ENCODE measurements at regions not wholly inside any gene's neighbourhood (a gene's known extent, or its start where the extent isn't known, plus 50 kb on each side); places are given as distances from the start of the nearest gene placed in this dataset.

- no peaks in the 10 kb centered on the region for H3K27me3 Mint-ChIP-seq (ENCODE audit: low read depth, unreplicated experiment)
- DNase-seq (ENCODE audit: low read depth) (no peak), FAIRE-seq (no peak)
- H3K4me3 Mint-ChIP-seq (ENCODE audit: unreplicated experiment): no peak overlapping the region
- Histone ChIP-seq H3K4me2 (ENCODE audit: low read length) (no peak overlapping the region), H3K4me3 (ENCODE audit: insufficient read depth, low read depth, low read length) (no peak overlapping the region), H3K27me3 (ENCODE audit: insufficient read depth, low read length) (no peaks in the 10 kb centered on the region), H3K79me2 (ENCODE audit: insufficient read depth, low read length) (no peaks in the 10 kb centered on the region), H2AFZ (ENCODE audit: low read depth, low read length) (no peak overlapping the region), H3K36me3 (ENCODE audit: insufficient read depth, low read length) (no peaks in the 10 kb centered on the region), H3K9me3 (ENCODE audit: insufficient read depth, low read depth, low read length) (peaks cover 3% of the 10 kb centered on the region), H3K4me1 (ENCODE audit: insufficient read depth, low read length) (no peaks in the 10 kb centered on the region), H3K9ac (ENCODE audit: low read length) (no peak overlapping the region), H3K27ac (ENCODE audit: low read depth, low read length) (no peak overlapping the region), H4K20me1 (ENCODE audit: insufficient read depth, low read length) (no peaks in the 10 kb centered on the region)
- H3K4me1 Mint-ChIP-seq (ENCODE audit: low read depth, unreplicated experiment): no peaks in the 10 kb centered on the region
- H3K36me3 Mint-ChIP-seq (ENCODE audit: low read depth, unreplicated experiment): no peaks in the 10 kb centered on the region
- TF ChIP-seq, protein P1, sequence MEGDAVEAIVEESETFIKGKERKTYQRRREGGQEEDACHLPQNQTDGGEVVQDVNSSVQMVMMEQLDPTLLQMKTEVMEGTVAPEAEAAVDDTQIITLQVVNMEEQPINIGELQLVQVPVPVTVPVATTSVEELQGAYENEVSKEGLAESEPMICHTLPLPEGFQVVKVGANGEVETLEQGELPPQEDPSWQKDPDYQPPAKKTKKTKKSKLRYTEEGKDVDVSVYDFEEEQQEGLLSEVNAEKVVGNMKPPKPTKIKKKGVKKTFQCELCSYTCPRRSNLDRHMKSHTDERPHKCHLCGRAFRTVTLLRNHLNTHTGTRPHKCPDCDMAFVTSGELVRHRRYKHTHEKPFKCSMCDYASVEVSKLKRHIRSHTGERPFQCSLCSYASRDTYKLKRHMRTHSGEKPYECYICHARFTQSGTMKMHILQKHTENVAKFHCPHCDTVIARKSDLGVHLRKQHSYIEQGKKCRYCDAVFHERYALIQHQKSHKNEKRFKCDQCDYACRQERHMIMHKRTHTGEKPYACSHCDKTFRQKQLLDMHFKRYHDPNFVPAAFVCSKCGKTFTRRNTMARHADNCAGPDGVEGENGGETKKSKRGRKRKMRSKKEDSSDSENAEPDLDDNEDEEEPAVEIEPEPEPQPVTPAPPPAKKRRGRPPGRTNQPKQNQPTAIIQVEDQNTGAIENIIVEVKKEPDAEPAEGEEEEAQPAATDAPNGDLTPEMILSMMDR (IDR thresholded peaks at IDR 0.05; ENCODE audit: insufficient read depth, low read depth, low read length): no peak
- TF ChIP-seq EZH2 (IDR thresholded peaks at IDR 0.05; ENCODE audit: insufficient read depth, low read length): no peak
- no peaks in the 10 kb centered on the region for H3K9me3 Mint-ChIP-seq (ENCODE audit: unreplicated experiment)
- H3K27ac Mint-ChIP-seq (ENCODE audit: unreplicated experiment): no peak overlapping the region
Measured at GRCh38 chr5:114780290-114780689, 389.4 kb downstream of the TRIM36 start.

DNA sequence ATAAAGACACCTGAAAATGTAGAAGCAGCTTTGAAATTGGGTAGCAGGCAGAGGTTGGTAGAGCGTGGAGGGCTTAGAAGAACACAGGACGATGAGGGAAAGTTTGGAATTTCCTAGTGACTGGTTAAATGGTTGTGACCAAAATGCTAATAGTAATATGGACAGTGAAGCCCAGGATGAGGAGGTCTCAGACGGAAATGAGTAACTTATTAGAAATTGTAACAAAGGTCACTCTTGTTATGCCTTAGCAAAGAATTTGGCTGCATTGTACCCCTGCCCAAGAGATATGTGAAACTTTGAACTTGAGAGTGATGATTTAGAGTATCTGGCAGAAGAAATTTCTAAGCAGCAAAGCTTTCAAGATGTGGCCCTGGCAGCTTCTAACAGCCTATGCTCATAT, 382.5 kb downstream of the KCNN2 start:
- Histone ChIP-seq H2AFZ (ENCODE audit: low read depth, low read length) (no peak overlapping the region), H3K27ac (ENCODE audit: low read depth, low read length) (no peak overlapping the region), H3K4me2 (ENCODE audit: low read length) (no peak overlapping the region), H4K20me1 (ENCODE audit: insufficient read depth, low read length) (no peaks in the 10 kb centered on the region), H3K4me1 (ENCODE audit: insufficient read depth, low read length) (no peaks in the 10 kb centered on the region), H3K9me3 (ENCODE audit: insufficient read depth, low read depth, low read length) (no peaks in the 10 kb centered on the region), H3K9ac (ENCODE audit: low read length) (no peak overlapping the region), H3K4me3 (ENCODE audit: insufficient read depth, low read depth, low read length) (no peak overlapping the region), H3K79me2 (ENCODE audit: insufficient read depth, low read length) (no peaks in the 10 kb centered on the region), H3K27me3 (ENCODE audit: insufficient read depth, low read length) (no peaks in the 10 kb centered on the region), H3K36me3 (ENCODE audit: insufficient read depth, low read length) (no peaks in the 10 kb centered on the region)
- DNase-seq (ENCODE audit: low read depth) (no peak), FAIRE-seq (no peak)
- H3K4me1 Mint-ChIP-seq (ENCODE audit: low read depth, unreplicated experiment): no peaks in the 10 kb centered on the region
- no peaks in the 10 kb centered on the region for H3K27me3 Mint-ChIP-seq (ENCODE audit: low read depth, unreplicated experiment)
- no peaks in the 10 kb centered on the region for H3K36me3 Mint-ChIP-seq (ENCODE audit: low read depth, unreplicated experiment)
- no peak overlapping the region for H3K4me3 Mint-ChIP-seq (ENCODE audit: unreplicated experiment)
- H3K9me3 Mint-ChIP-seq (ENCODE audit: unreplicated experiment): no peaks in the 10 kb centered on the region
- H3K27ac Mint-ChIP-seq (ENCODE audit: unreplicated experiment): no peak overlapping the region
- TF ChIP-seq, protein P1 (IDR thresholded peaks at IDR 0.05; ENCODE audit: insufficient read depth, low read depth, low read length): no peak
- TF ChIP-seq EZH2 (IDR thresholded peaks at IDR 0.05; ENCODE audit: insufficient read depth, low read length): no peak

DNA sequence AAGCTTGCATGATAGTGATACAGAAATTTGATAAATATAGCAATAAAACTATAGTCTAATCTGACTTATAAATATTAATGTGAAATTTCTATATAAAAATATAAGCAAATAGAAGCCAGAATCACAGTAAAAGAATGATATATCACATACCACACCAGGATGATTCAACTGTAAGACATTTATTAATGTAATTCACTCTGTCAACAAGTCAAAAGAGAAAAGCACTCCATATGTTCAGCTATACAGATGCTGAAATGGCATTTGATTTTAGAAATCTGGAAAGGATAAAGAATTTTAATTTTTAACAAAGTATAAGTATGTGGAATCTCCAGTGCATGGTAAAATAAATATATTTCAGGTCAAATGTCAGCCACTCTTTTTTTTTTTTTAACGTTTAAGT, 372.4 kb downstream of the KCNN2 start:
- peaks cover 4% of the 10 kb centered on the region for H3K9me3 Mint-ChIP-seq (ENCODE audit: unreplicated experiment)
- H3K9ac ChIP-seq (ENCODE audit: low read length): no peak overlapping the region
- no peaks in the 10 kb centered on the region for H3K27me3 Mint-ChIP-seq (ENCODE audit: low read depth, unreplicated experiment)
- no peak overlapping the region for H3K4me2 ChIP-seq (ENCODE audit: low read length)
- H3K27ac Mint-ChIP-seq (ENCODE audit: unreplicated experiment): no peak overlapping the region
- H3K79me2 ChIP-seq (ENCODE audit: insufficient read depth, low read length): no peaks in the 10 kb centered on the region
- no peaks in the 10 kb centered on the region for H3K36me3 Mint-ChIP-seq (ENCODE audit: low read depth, unreplicated experiment)
- H3K4me1 ChIP-seq (ENCODE audit: insufficient read depth, low read length): no peaks in the 10 kb centered on the region
- no peaks in the 10 kb centered on the region for H4K20me1 ChIP-seq (ENCODE audit: insufficient read depth, low read length)
- no peak overlapping the region for H3K4me3 ChIP-seq (ENCODE audit: insufficient read depth, low read depth, low read length)
- no peaks in the 10 kb centered on the region for H3K4me1 Mint-ChIP-seq (ENCODE audit: low read depth, unreplicated experiment)
- H3K4me3 Mint-ChIP-seq (ENCODE audit: unreplicated experiment): no peak overlapping the region
- H2AFZ ChIP-seq (ENCODE audit: low read depth, low read length): no peak overlapping the region
- FAIRE-seq: no peak
- no peak overlapping the region for H3K27ac ChIP-seq (ENCODE audit: low read depth, low read length)
- TF ChIP-seq, protein P1 (IDR thresholded peaks at IDR 0.05; ENCODE audit: insufficient read depth, low read depth, low read length): no peak
- no peak for TF ChIP-seq EZH2 (IDR thresholded peaks at IDR 0.05; ENCODE audit: insufficient read depth, low read length)
- H3K27me3 ChIP-seq (ENCODE audit: insufficient read depth, low read length): no peaks in the 10 kb centered on the region
- no peaks in the 10 kb centered on the region for H3K36me3 ChIP-seq (ENCODE audit: insufficient read depth, low read length)
- no peak for DNase-seq (ENCODE audit: low read depth)
- H3K9me3 ChIP-seq (ENCODE audit: insufficient read depth, low read depth, low read length): peaks cover 4% of the 10 kb centered on the region

All from astrocyte (in vitro differentiated cells and primary cell).